GM19468 (cell line): ENCODE measurements at regions not wholly inside any gene's neighbourhood (a gene's known extent, or its start where the extent isn't known, plus 50 kb on each side); places are given as distances from the start of the nearest gene placed in this dataset.

ENCODE experiments used
- ATAC-seq: cut with Tn5 transposase; IDR thresholded peaks from one replicate; pipeline ENCODE4 v1.9.1; 2021; ENCODE audit warnings: mild to moderate bottlenecking, moderate library complexity, moderate number of reproducible peaks; ENCODE audit not compliant: unreplicated experiment; ENCODE audit errors: extremely low read depth

- peak; percentile 78 for ATAC-seq
Observed at GRCh38 chr10:83917537-83918506, 221.5 kb upstream of the GHITM start.

GRCh38 chr10:83919187-83919586 is 220.1 kb upstream of the GHITM start:
- no peak for ATAC-seq

- no peak for ATAC-seq
Observed at GRCh38 chr10:83921984-83922860, 217.1 kb upstream of the GHITM start.

GRCh38 chr10:83925133-83925532 is 214.2 kb upstream of the GHITM start:
- no peak for ATAC-seq

GRCh38 chr10:83926606-83927005 is 212.7 kb upstream of the GHITM start:
- ATAC-seq, result no peak

GRCh38 chr10:83927166-83927565 is 212.1 kb upstream of the GHITM start:
- ATAC-seq, result no peak

- ATAC-seq, result no peak
Observed at GRCh38 chr10:83929399-83929798, 209.9 kb upstream of the GHITM start.

GRCh38 chr10:83931669-83932068 is 207.6 kb upstream of the GHITM start:
- no peak for ATAC-seq

- no peak for ATAC-seq
Observed at GRCh38 chr10:83932245-83932644, 207.1 kb upstream of the GHITM start.

- ATAC-seq, result no peak
Observed at GRCh38 chr10:83934062-83934461, 205.2 kb upstream of the GHITM start.

- ATAC-seq, result no peak
Observed at GRCh38 chr10:83934641-83935338, 204.5 kb upstream of the GHITM start.

GRCh38 chr10:83935339-83935736 is 204.0 kb upstream of the GHITM start:
- no peak for ATAC-seq

- ATAC-seq, result no peak
Observed at GRCh38 chr10:83935911-83936310, 203.4 kb upstream of the GHITM start.

- no peak for ATAC-seq
Observed at GRCh38 chr10:83937161-83937560, 202.1 kb upstream of the GHITM start.

GRCh38 chr10:83937826-83938225 is 201.5 kb upstream of the GHITM start:
- no peak for ATAC-seq

- ATAC-seq, result no peak
Observed at GRCh38 chr10:83941189-83941588, 198.1 kb upstream of the GHITM start.

GRCh38 chr10:83942410-83942809 is 196.9 kb upstream of the GHITM start:
- ATAC-seq, result no peak

- ATAC-seq, result no peak
Observed at GRCh38 chr10:83943049-83943448, 196.3 kb upstream of the GHITM start.

GRCh38 chr10:83943920-83944319 is 195.4 kb upstream of the GHITM start:
- no peak for ATAC-seq

GRCh38 chr10:83945982-83946718 is 193.2 kb upstream of the GHITM start:
- no peak for ATAC-seq
